ACC112 (cell line): ENCODE measurements at regions not wholly inside any gene's neighbourhood (a gene's known extent, or its start where the extent isn't known, plus 50 kb on each side); places are given as distances from the start of the nearest gene placed in this dataset.
A peak's percentile ranks its signal among the peaks of the same experiment; 100 is the strongest.

Source experiments
- H2AFZ ChIP-seq: fragments of 200-600 bp; sonication (generic); one replicate; pipeline ENCODE4 v1.6.0; 2017; ENCODE audit warnings: antibody characterized with exemption, low read length; ENCODE audit not compliant: unreplicated experiment
- H3K27ac ChIP-seq: fragments of 200-600 bp; sonication (generic); 2 replicates; pipeline ENCODE4 v1.5.1; 2014; ENCODE audit warnings: low read depth, mild to moderate bottlenecking, antibody characterized with exemption, low read length, moderate library complexity
- H3K27me3 ChIP-seq: fragments of 200-600 bp; sonication (generic); 2 replicates; pipeline ENCODE4 v1.6.1; 2014; ENCODE audit warnings: mild to moderate bottlenecking, antibody characterized with exemption, low read length, moderate library complexity, mixed read lengths; ENCODE audit not compliant: insufficient read depth
- H3K36me3 ChIP-seq: fragments of 200-600 bp; sonication (generic); 2 replicates; pipeline ENCODE4 v1.6.1; 2016; ENCODE audit warnings: mild to moderate bottlenecking, antibody characterized with exemption, low read length, moderate library complexity, mixed read lengths; ENCODE audit not compliant: insufficient read depth
- H3K4me1 ChIP-seq: fragments of 200-600 bp; sonication (generic); one replicate; pipeline ENCODE4 v1.6.1; 2016; ENCODE audit warnings: low read length, mixed read lengths; ENCODE audit not compliant: insufficient read depth, unreplicated experiment, control insufficient read depth
- H3K4me3 ChIP-seq: fragments of 200-600 bp; sonication (generic); 2 replicates; pipeline ENCODE4 v1.5.1; 2014; ENCODE audit warnings: mild to moderate bottlenecking, low read depth, low read length
- H3K79me2 ChIP-seq: fragments of 200-600 bp; sonication (generic); one replicate; pipeline ENCODE4 v1.6.0; 2016; ENCODE audit warnings: low read length; ENCODE audit not compliant: control insufficient read depth, unreplicated experiment, insufficient read depth

DNA sequence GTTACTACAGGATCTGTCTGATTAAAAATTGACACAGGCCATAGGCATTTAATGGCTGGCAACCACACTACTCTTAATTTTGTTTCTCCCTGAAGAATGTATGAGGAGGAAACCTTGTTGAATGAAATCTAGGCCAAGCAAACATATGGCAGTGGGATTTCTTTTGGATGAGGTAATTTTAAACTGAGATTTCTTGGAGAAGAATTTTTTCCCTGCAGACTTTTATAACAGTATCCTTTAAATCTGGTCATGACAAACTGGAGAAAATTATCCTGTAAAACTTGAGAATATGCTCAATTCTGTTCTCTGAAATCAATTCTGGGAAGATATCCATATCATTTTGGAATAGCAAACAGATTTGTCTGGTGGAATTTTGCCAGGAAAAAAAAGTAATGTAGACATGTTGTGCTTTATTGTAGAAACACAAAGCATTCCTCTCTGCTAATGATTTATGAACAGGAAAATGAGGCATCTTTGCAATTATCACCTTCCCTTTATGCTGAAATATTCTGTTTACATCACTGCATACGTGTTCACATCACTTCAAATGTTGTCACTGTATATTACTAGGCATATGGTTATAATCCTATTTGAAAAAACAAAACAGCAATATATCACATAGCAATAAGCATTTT lies 108.3 kb upstream of the ARSJ start:
- Histone ChIP-seq H3K4me1 (peaks cover 4% of the 10 kb centered on the region), H3K27me3 (no peaks in the 10 kb centered on the region), H2AFZ (no peak overlapping the region), H3K36me3 (no peaks in the 10 kb centered on the region), H3K79me2 (no peaks in the 10 kb centered on the region), H3K27ac (no peak overlapping the region), H3K4me3 (no peak overlapping the region)

DNA sequence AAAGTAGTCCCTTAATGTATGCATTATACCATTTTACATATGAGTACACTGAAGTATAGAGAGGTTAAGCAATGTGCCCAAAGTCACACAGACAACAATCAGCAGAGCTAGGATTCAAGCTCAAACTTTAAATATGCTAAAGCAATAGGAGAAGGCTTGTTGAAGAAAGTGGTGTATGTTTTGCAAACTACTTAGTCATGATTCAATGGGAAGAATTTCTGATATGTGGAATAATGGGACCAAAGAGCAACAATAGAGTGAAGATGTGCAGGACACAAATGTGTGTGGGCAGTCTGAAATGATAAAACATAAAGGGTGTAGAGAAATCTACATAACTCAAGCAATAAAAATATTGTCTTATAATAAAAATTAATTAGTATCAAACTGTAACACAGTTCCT lies 109.0 kb upstream of the ARSJ start:
- Histone ChIP-seq H3K27ac (no peak overlapping the region), H3K4me3 (no peak overlapping the region), H3K27me3 (no peaks in the 10 kb centered on the region), H2AFZ (no peak overlapping the region), H3K36me3 (no peaks in the 10 kb centered on the region), H3K79me2 (no peaks in the 10 kb centered on the region), H3K4me1 (peaks cover 4% of the 10 kb centered on the region)

- no peak overlapping the region for H3K27ac ChIP-seq
- H3K36me3 ChIP-seq, result no peaks in the 10 kb centered on the region
- peaks cover 4% of the 10 kb centered on the region for H3K4me1 ChIP-seq
- no peak overlapping the region for H2AFZ ChIP-seq
- H3K4me3 ChIP-seq, result no peak overlapping the region
- H3K79me2 ChIP-seq, result no peaks in the 10 kb centered on the region
- H3K27me3 ChIP-seq, result no peaks in the 10 kb centered on the region
Observed at GRCh38 chr4:114091546-114091945, 112.1 kb upstream of the ARSJ start.

GRCh38 chr4:114093221-114093715 lies 113.8 kb upstream of the ARSJ start:
- Histone ChIP-seq H2AFZ (peak overlapping the region; percentile 9), H3K36me3 (no peaks in the 10 kb centered on the region)

GRCh38 chr4:114100288-114101031 lies 121.0 kb upstream of the ARSJ start:
- Histone ChIP-seq H2AFZ (no peak overlapping the region), H3K79me2 (no peaks in the 10 kb centered on the region), H3K36me3 (no peaks in the 10 kb centered on the region), H3K4me1 (peaks cover 3% of the 10 kb centered on the region), H3K27ac (no peak overlapping the region), H3K4me3 (no peak overlapping the region), H3K27me3 (no peaks in the 10 kb centered on the region)

More at GRCh38 chr4:114093221-114093715, 113.8 kb upstream of the ARSJ start:
- Histone ChIP-seq H3K27ac (no peak overlapping the region), H3K4me1 (no peaks in the 10 kb centered on the region), H3K79me2 (no peaks in the 10 kb centered on the region), H3K27me3 (no peaks in the 10 kb centered on the region), H3K4me3 (no peak overlapping the region)

DNA sequence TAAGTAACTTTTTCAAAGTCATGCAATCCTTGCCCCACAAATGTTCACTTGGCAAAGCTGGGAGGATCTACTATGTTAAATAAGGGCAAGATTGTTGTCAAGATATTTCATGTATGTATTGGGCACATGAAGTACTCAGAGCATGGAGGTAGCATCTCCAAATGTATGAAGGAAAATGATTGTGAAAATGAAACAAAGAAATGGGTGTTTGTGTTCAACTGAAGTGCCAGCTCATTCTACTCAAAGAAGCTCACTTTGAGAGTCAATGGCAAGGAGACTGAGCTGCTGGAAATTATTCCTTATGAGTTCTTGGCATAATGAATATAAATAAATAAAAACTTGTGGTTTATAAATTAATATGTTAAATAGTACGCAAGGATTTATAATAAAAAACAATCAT lies 124.5 kb upstream of the ARSJ start:
- Histone ChIP-seq H3K27ac (no peak overlapping the region), H3K79me2 (no peaks in the 10 kb centered on the region), H3K4me3 (peak overlapping the region; percentile 50; the same call in 1 of the 2 replicates), H2AFZ (peak overlapping the region; percentile 98), H3K4me1 (peaks cover 4% of the 10 kb centered on the region), H3K27me3 (no peaks in the 10 kb centered on the region), H3K36me3 (no peaks in the 10 kb centered on the region)

DNA sequence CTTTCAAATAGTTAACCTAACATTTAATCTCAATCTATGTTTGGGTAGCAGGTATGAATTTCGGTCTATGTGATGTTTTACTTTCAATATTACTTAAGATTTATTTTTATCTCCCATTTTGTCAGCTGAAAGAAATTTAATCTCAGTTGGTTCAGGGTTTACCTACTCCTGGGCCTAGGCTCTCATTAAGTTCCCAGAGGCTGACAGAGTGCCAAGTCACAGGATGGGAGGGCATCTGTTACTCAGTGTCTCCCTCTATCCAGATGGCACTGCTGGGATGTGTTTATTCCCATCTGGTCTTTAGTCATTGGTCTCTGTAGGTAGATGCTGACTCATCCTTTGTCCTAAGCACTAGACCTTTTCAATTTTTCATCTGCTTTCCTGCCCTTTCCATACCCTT lies 129.4 kb upstream of the ARSJ start:
- Histone ChIP-seq H3K4me1 (peaks cover 8% of the 10 kb centered on the region), H3K27me3 (no peaks in the 10 kb centered on the region), H3K4me3 (no peak overlapping the region), H3K27ac (no peak overlapping the region), H3K36me3 (no peaks in the 10 kb centered on the region), H2AFZ (peak overlapping the region; percentile 15), H3K79me2 (no peaks in the 10 kb centered on the region)

DNA sequence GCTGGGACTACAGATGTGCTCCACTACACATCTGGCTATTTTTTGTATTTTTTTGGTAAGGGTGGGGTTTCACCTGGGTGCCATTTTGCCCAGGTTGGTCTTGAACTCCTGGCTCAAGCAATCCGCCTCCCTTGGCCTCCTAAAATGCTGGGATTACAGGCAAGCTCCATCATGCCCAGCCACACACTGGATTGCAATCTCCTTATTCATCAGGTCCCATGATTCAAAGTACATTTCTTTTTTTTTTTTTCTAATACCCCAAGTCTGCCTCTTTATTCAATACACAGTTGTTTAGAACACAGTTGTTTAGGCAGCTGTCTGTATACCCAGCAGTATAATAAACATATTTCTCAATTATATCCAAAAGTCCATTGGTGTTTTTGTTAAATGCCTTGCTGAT lies 130.3 kb upstream of the ARSJ start:
- Histone ChIP-seq H3K4me1 (peaks cover 5% of the 10 kb centered on the region), H3K79me2 (no peaks in the 10 kb centered on the region), H2AFZ (no peak overlapping the region), H3K36me3 (no peaks in the 10 kb centered on the region), H3K27ac (no peak overlapping the region), H3K4me3 (no peak overlapping the region), H3K27me3 (no peaks in the 10 kb centered on the region)

- no peaks in the 10 kb centered on the region for H3K27me3 ChIP-seq
Observed at GRCh38 chr4:114115526-114115925, 136.1 kb upstream of the ARSJ start.

GRCh38 chr4:114116861-114117260 lies 137.4 kb upstream of the ARSJ start:
- H3K79me2 ChIP-seq, result no peaks in the 10 kb centered on the region
- no peaks in the 10 kb centered on the region for H3K36me3 ChIP-seq
- H3K27me3 ChIP-seq, result no peaks in the 10 kb centered on the region
- H3K27ac ChIP-seq, result no peak overlapping the region
- no peak overlapping the region for H2AFZ ChIP-seq
- H3K4me1 ChIP-seq, result no peaks in the 10 kb centered on the region
- H3K4me3 ChIP-seq, result no peak overlapping the region

More at GRCh38 chr4:114115526-114115925, 136.1 kb upstream of the ARSJ start:
- H2AFZ ChIP-seq, result no peak overlapping the region
- no peaks in the 10 kb centered on the region for H3K79me2 ChIP-seq
- no peaks in the 10 kb centered on the region for H3K4me1 ChIP-seq
- H3K4me3 ChIP-seq, result no peak overlapping the region
- no peak overlapping the region for H3K27ac ChIP-seq
- H3K36me3 ChIP-seq, result no peaks in the 10 kb centered on the region

DNA sequence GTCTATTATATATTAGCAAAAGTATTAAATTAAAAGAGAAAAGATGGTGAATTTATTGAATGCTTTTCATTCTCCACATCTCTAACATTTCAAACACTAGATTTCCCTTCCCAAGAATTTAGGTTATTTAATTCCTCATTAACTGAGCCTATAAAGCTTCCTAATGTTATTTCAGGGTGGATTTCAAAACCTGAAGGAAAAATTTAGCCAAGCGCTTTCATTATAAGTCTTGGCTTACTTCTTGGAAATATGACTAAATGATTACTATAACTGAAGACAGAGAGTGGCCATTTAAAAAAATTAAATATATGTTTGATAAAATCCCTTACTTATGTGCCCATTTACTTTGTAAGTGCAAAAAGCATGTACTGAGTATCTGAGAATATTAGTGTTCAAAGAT lies 141.8 kb upstream of the ARSJ start:
- Histone ChIP-seq H3K79me2 (no peaks in the 10 kb centered on the region), H3K27me3 (no peaks in the 10 kb centered on the region), H3K4me3 (no peak overlapping the region), H3K36me3 (no peaks in the 10 kb centered on the region), H3K4me1 (no peaks in the 10 kb centered on the region), H3K27ac (no peak overlapping the region), H2AFZ (no peak overlapping the region)
